WI38 (cell line): ENCODE measurements at regions not wholly inside any gene's neighbourhood (a gene's known extent, or its start where the extent isn't known, plus 50 kb on each side); places are given as distances from the start of the nearest gene placed in this dataset.
"Not testable (repeated sequence)": the region's sequence is repeated elsewhere in the genome, so short reads cannot be mapped to it uniquely, and the experiment has no call there.

ENCODE experiments used
- H3K4me3 ChIP-seq: 2 replicates; pipeline ENCODE4 v1.5.1; 2011; ENCODE audit warnings: low read depth, mild to moderate bottlenecking, control low read depth, low read length
- CTCF ChIP-seq: IDR thresholded peaks from 2 replicates; pipeline ENCODE4 v1.5.1; 2012; ENCODE audit warnings: low read depth, mild to moderate bottlenecking, control low read depth, low read length

GRCh38 chr22:22820076-22820475 lies 67.5 kb upstream of the IGLL5 start:
- TF ChIP-seq CTCF: no peak
- H3K4me3 ChIP-seq: no peak overlapping the region

GRCh38 chr22:22820626-22821025 lies 67.0 kb upstream of the IGLL5 start:
- TF ChIP-seq CTCF: no peak
- no peak overlapping the region for H3K4me3 ChIP-seq

- no peak for TF ChIP-seq CTCF
- H3K4me3 ChIP-seq: no peak overlapping the region
Observed at GRCh38 chr22:22821340-22821739, 66.3 kb upstream of the IGLL5 start.

- no peak for TF ChIP-seq CTCF
- H3K4me3 ChIP-seq: no peak overlapping the region
Observed at GRCh38 chr22:22822106-22822505, 65.5 kb upstream of the IGLL5 start.

- not testable (repeated sequence) for H3K4me3 ChIP-seq
Observed at GRCh38 chr22:22822553-22822952, 65.1 kb upstream of the IGLL5 start.

GRCh38 chr22:22823131-22823810 lies 64.3 kb upstream of the IGLL5 start:
- no peak overlapping the region for H3K4me3 ChIP-seq
- TF ChIP-seq CTCF: no peak

- TF ChIP-seq CTCF: no peak
- no peak overlapping the region for H3K4me3 ChIP-seq
Observed at GRCh38 chr22:22824340-22825212, 63.0 kb upstream of the IGLL5 start.
